HepG2 (cell line): ENCODE measurements at regions not wholly inside any gene's neighbourhood (a gene's known extent, or its start where the extent isn't known, plus 50 kb on each side); places are given as distances from the start of the nearest gene placed in this dataset.

ENCODE experiments used
- ARNTL ChIP-seq: sonication (generic); formaldehyde crosslinking; IDR thresholded peaks from 2 replicates; pipeline ENCODE4 v1.4.0; 2020; ENCODE audit warnings: mild to moderate bottlenecking, missing genetic modification reagents
- KLF6 ChIP-seq: IDR thresholded peaks from 2 replicates; pipeline ENCODE4 v1.8.0; 2016; ENCODE audit warnings: missing biosample characterization, missing genetic modification reagents
- NR2F6 ChIP-seq, 2 experiments: IDR thresholded peaks; 2 replicates each; pipeline ENCODE4 v1.6.1; 2016; ENCODE audit warnings: antibody characterized with exemption in 1 of 2, mild to moderate bottlenecking in 1 of 2
- ZFP36 ChIP-seq: fragments of 150-350 bp; IDR thresholded peaks from 2 replicates; pipeline ENCODE4 v1.6.1; 2018; ENCODE audit warnings: borderline replicate concordance, low read length, low read depth; ENCODE audit not compliant: partially characterized antibody
- ZNF24 ChIP-seq: fragments of 450-650 bp; IDR thresholded peaks from 2 replicates; pipeline ENCODE4 v1.6.1; 2017; ENCODE audit warnings: antibody characterized with exemption, mild to moderate bottlenecking
- TF ChIP-seq, protein P1 (sequence below): fragments of 450-650 bp; IDR thresholded peaks from 2 replicates; pipeline ENCODE4 v1.6.1; 2016
- TF ChIP-seq, protein P2 (sequence below): sonication (generic); formaldehyde crosslinking; IDR thresholded peaks from 2 replicates; pipeline ENCODE4 v1.4.0; 2020; ENCODE audit warnings: missing genetic modification reagents, borderline replicate concordance
- TF ChIP-seq, protein P3 (sequence below): sonication (generic); formaldehyde crosslinking; IDR thresholded peaks from 2 replicates; pipeline ENCODE4 v1.5.0; 2020; ENCODE audit warnings: mild to moderate bottlenecking, missing genetic modification reagents, moderate library complexity

- TF ChIP-seq, protein P1, sequence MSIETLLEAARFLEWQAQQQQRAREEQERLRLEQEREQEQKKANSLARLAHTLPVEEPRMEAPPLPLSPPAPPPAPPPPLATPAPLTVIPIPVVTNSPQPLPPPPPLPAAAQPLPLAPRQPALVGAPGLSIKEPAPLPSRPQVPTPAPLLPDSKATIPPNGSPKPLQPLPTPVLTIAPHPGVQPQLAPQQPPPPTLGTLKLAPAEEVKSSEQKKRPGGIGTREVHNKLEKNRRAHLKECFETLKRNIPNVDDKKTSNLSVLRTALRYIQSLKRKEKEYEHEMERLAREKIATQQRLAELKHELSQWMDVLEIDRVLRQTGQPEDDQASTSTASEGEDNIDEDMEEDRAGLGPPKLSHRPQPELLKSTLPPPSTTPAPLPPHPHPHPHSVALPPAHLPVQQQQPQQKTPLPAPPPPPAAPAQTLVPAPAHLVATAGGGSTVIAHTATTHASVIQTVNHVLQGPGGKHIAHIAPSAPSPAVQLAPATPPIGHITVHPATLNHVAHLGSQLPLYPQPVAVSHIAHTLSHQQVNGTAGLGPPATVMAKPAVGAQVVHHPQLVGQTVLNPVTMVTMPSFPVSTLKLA = no peak
- TF ChIP-seq KLF6 (CRISPR knock-in tag) (no peak), ZNF24 (no peak), ARNTL (CRISPR knock-in tag) (no peak), NR2F6 (IDR thresholded peaks at IDR 0.05) (no peak), NR2F6 (CRISPR knock-in tag; IDR thresholded peaks at IDR 0.05) (no peak), ZFP36 (no peak)
- TF ChIP-seq, protein P2, sequence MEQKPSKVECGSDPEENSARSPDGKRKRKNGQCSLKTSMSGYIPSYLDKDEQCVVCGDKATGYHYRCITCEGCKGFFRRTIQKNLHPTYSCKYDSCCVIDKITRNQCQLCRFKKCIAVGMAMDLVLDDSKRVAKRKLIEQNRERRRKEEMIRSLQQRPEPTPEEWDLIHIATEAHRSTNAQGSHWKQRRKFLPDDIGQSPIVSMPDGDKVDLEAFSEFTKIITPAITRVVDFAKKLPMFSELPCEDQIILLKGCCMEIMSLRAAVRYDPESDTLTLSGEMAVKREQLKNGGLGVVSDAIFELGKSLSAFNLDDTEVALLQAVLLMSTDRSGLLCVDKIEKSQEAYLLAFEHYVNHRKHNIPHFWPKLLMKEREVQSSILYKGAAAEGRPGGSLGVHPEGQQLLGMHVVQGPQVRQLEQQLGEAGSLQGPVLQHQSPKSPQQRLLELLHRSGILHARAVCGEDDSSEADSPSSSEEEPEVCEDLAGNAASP (CRISPR knock-in tag) = no peak
- TF ChIP-seq, protein P3, sequence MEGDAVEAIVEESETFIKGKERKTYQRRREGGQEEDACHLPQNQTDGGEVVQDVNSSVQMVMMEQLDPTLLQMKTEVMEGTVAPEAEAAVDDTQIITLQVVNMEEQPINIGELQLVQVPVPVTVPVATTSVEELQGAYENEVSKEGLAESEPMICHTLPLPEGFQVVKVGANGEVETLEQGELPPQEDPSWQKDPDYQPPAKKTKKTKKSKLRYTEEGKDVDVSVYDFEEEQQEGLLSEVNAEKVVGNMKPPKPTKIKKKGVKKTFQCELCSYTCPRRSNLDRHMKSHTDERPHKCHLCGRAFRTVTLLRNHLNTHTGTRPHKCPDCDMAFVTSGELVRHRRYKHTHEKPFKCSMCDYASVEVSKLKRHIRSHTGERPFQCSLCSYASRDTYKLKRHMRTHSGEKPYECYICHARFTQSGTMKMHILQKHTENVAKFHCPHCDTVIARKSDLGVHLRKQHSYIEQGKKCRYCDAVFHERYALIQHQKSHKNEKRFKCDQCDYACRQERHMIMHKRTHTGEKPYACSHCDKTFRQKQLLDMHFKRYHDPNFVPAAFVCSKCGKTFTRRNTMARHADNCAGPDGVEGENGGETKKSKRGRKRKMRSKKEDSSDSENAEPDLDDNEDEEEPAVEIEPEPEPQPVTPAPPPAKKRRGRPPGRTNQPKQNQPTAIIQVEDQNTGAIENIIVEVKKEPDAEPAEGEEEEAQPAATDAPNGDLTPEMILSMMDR (CRISPR knock-in tag) = no peak
These were observed 122.9 kb downstream of the NGF start for GRCh38 chr1:115215110-115215509.
